GM19438 (cell line): ENCODE measurements at regions not wholly inside any gene's neighbourhood (a gene's known extent, or its start where the extent isn't known, plus 50 kb on each side); places are given as distances from the start of the nearest gene placed in this dataset.

Experiments
- ATAC-seq: cut with Tn5 transposase; IDR thresholded peaks from one replicate; pipeline ENCODE4 v1.9.1; 2021; ENCODE audit warnings: low read depth; ENCODE audit not compliant: unreplicated experiment

GRCh38 chrX:20442597-20442996 lies 175.9 kb upstream of the RPS6KA3 start:
- ATAC-seq = peak; percentile 67

GRCh38 chrX:20441123-20441522 lies 174.4 kb upstream of the RPS6KA3 start:
- ATAC-seq = no peak

- ATAC-seq = no peak
Measured at GRCh38 chrX:20438871-20439526, 172.3 kb upstream of the RPS6KA3 start.

- no peak for ATAC-seq
Measured at GRCh38 chrX:20437683-20438082, 171.0 kb upstream of the RPS6KA3 start.

GRCh38 chrX:20435913-20436312 lies 169.2 kb upstream of the RPS6KA3 start:
- ATAC-seq = no peak

- ATAC-seq = no peak
Measured at GRCh38 chrX:20434986-20435385, 168.3 kb upstream of the RPS6KA3 start.

GRCh38 chrX:20433388-20433775 lies 166.7 kb upstream of the RPS6KA3 start:
- ATAC-seq = no peak

GRCh38 chrX:20432746-20433387 lies 166.2 kb upstream of the RPS6KA3 start:
- ATAC-seq = no peak

GRCh38 chrX:20432048-20432447 lies 165.3 kb upstream of the RPS6KA3 start:
- no peak for ATAC-seq

- ATAC-seq = no peak
Measured at GRCh38 chrX:20431486-20431885, 164.8 kb upstream of the RPS6KA3 start.

GRCh38 chrX:20427173-20427770 lies 160.6 kb upstream of the RPS6KA3 start:
- no peak for ATAC-seq

GRCh38 chrX:20421697-20422096 lies 155.0 kb upstream of the RPS6KA3 start:
- no peak for ATAC-seq

GRCh38 chrX:20421275-20421674 lies 154.6 kb upstream of the RPS6KA3 start:
- no peak for ATAC-seq

- ATAC-seq = no peak
Measured at GRCh38 chrX:20420058-20420457, 153.3 kb upstream of the RPS6KA3 start.

GRCh38 chrX:20418379-20419150 lies 151.9 kb upstream of the RPS6KA3 start:
- peak; percentile 57 for ATAC-seq

GRCh38 chrX:20414762-20415445 lies 148.2 kb upstream of the RPS6KA3 start:
- no peak for ATAC-seq

- no peak for ATAC-seq
Measured at GRCh38 chrX:20414066-20414465, 147.4 kb upstream of the RPS6KA3 start.

GRCh38 chrX:20412871-20413486 lies 146.3 kb upstream of the RPS6KA3 start:
- peak; percentile 74 for ATAC-seq

- ATAC-seq = no peak
Measured at GRCh38 chrX:20410540-20410939, 143.8 kb upstream of the RPS6KA3 start.

GRCh38 chrX:20409991-20410390 lies 143.3 kb upstream of the RPS6KA3 start:
- no peak for ATAC-seq
